Stimulated activated CD4-positive, alpha-beta T cell treated with anti-CD3 and anti-CD28 coated beads, Interleukin-1b, Interleukin-23, amount 100 ng/mL, for 48 hours (primary cell): ENCODE measurements at regions not wholly inside any gene's neighbourhood (a gene's known extent, or its start where the extent isn't known, plus 50 kb on each side); places are given as distances from the start of the nearest gene placed in this dataset.

Source experiments
- DNase-seq: peaks from one replicate; pipeline ENCODE4 v3.0.0-alpha.2; 2020

- DNase-seq, result no peak
Measured at GRCh38 chr6:149150301-149150700, 167.2 kb upstream of the TAB2 start.

- peak; percentile 70 for DNase-seq
Measured at GRCh38 chr6:149150801-149151398, 166.6 kb upstream of the TAB2 start.

GRCh38 chr6:149152521-149152920, 165.0 kb upstream of the TAB2 start:
- no peak for DNase-seq

GRCh38 chr6:149153100-149153499, 164.4 kb upstream of the TAB2 start:
- no peak for DNase-seq

GRCh38 chr6:149153693-149154092, 163.8 kb upstream of the TAB2 start:
- DNase-seq, result no peak

GRCh38 chr6:149154261-149154821, 163.2 kb upstream of the TAB2 start:
- no peak for DNase-seq

GRCh38 chr6:149157126-149157525, 160.4 kb upstream of the TAB2 start:
- no peak for DNase-seq

GRCh38 chr6:149158076-149158475, 159.4 kb upstream of the TAB2 start:
- no peak for DNase-seq

- DNase-seq, result no peak
Measured at GRCh38 chr6:149160943-149161342, 156.6 kb upstream of the TAB2 start.

- DNase-seq, result no peak
Measured at GRCh38 chr6:149162924-149163323, 154.6 kb upstream of the TAB2 start.

GRCh38 chr6:149164199-149164750, 153.2 kb upstream of the TAB2 start:
- DNase-seq, result no peak

GRCh38 chr6:149166336-149166735, 151.2 kb upstream of the TAB2 start:
- DNase-seq, result no peak

- no peak for DNase-seq
Measured at GRCh38 chr6:149166747-149167146, 150.8 kb upstream of the TAB2 start.

GRCh38 chr6:149168968-149169367, 148.5 kb upstream of the TAB2 start:
- no peak for DNase-seq

GRCh38 chr6:149169761-149170511, 147.6 kb upstream of the TAB2 start:
- DNase-seq, result no peak

- DNase-seq, result no peak
Measured at GRCh38 chr6:149170564-149171452, 146.7 kb upstream of the TAB2 start.

- no peak for DNase-seq
Measured at GRCh38 chr6:149173222-149173621, 144.3 kb upstream of the TAB2 start.

GRCh38 chr6:149174962-149175361, 142.6 kb upstream of the TAB2 start:
- DNase-seq, result no peak

- no peak for DNase-seq
Measured at GRCh38 chr6:149176971-149177667, 140.4 kb upstream of the TAB2 start.

GRCh38 chr6:149179431-149179830, 138.1 kb upstream of the TAB2 start:
- DNase-seq, result no peak

GRCh38 chr6:149181304-149181703, 136.2 kb upstream of the TAB2 start:
- no peak for DNase-seq

- no peak for DNase-seq
Measured at GRCh38 chr6:149182262-149182661, 135.2 kb upstream of the TAB2 start.
